GM12878 (cell line): ENCODE measurements at regions not wholly inside any gene's neighbourhood (a gene's known extent, or its start where the extent isn't known, plus 50 kb on each side); places are given as distances from the start of the nearest gene placed in this dataset.

ENCODE experiments used
- ATAC-seq: fragments of 200-7000 bp; cut with Tn5 transposase; 3 replicates; pipeline ENCODE4 v1.9.1; 2020; ENCODE audit warnings: mild to moderate bottlenecking, moderate library complexity
- BruUV-seq: library from RNA; stranded (reverse); fragments of 400-500 nt; replicated peaks from 2 replicates; lab custom pipeline; 2021; lab: Mats Ljungman, UMichigan
- CTCF ChIA-PET: fragments of 300-600 bp; sonication (Branson Sonifier 250); formaldehyde crosslinking; extraction: SDS; loops from one replicate; lab custom pipeline; 2021; ENCODE audit warnings: inconsistent platforms; lab: Yijun Ruan, JAX
- POLR2A ChIA-PET: fragments of 350-600 bp; formaldehyde crosslinking; extraction: SDS; loops from one replicate; lab custom pipeline; 2021; ENCODE audit warnings: inconsistent platforms; lab: Charles Lee
- RAD21 ChIA-PET: fragments of 300-600 bp; sonication (Branson Sonifier 250); formaldehyde crosslinking; loops from one replicate; lab custom pipeline; 2023; ENCODE audit warnings: antibody characterized with exemption; ENCODE audit not compliant: unreplicated experiment; lab: Charles Lee
- SMC1A ChIA-PET: fragments of 300-600 bp; sonication (Branson Sonifier 250); formaldehyde crosslinking; loops from one replicate; lab custom pipeline; 2023; ENCODE audit not compliant: unreplicated experiment, uncharacterized antibody; lab: Charles Lee
- DNase-seq: peaks from one replicate; pipeline ENCODE4 v3.0.0-alpha.2; 2011; ENCODE audit warnings: low read depth, low spot score
- FAIRE-seq: peaks from 3 replicates; lab custom pipeline; 2011; peaks lifted over from hg19 to GRCh38; lab: Jason Lieb, UNC
- H2AFZ ChIP-seq: 2 replicates; pipeline ENCODE4 v1.6.0; 2011; ENCODE audit warnings: low read depth, low read length, control low read depth; ENCODE audit not compliant: control insufficient read depth
- H3K27ac ChIP-seq: 2 replicates; pipeline ENCODE4 v1.5.1; 2011; ENCODE audit warnings: control low read depth; ENCODE audit not compliant: control insufficient read depth, insufficient read depth
- H3K27me3 ChIP-seq, 2 experiments: replicated peaks in 1 of 2; 2 replicates each; pipeline versions ENCODE4 v1.6.0 to v1.6.1; 2011; ENCODE audit warnings: low read length in 1 of 2; ENCODE audit not compliant: control insufficient read depth in 2 of 2, insufficient read depth in 2 of 2
- H3K36me3 ChIP-seq, 2 experiments: 2 replicates each; pipeline ENCODE4 v1.5.1; 2011; ENCODE audit warnings: low read length in 1 of 2; ENCODE audit not compliant: control insufficient read depth in 2 of 2, insufficient read depth in 2 of 2
- H3K4me1 ChIP-seq: 2 replicates; pipeline ENCODE4 v1.6.1; 2011; ENCODE audit warnings: mild to moderate bottlenecking, low read length, moderate library complexity, mixed read lengths; ENCODE audit not compliant: control insufficient read depth, insufficient read depth
- H3K4me2 ChIP-seq: 2 replicates; pipeline ENCODE4 v1.6.0; 2011; ENCODE audit warnings: control low read depth; ENCODE audit not compliant: control insufficient read depth, insufficient read depth
- H3K4me3 ChIP-seq: fragments of 200-600 bp; sonication (generic); 2 replicates; pipeline ENCODE4 v1.5.1; 2016
- H3K79me2 ChIP-seq: 2 replicates; pipeline ENCODE4 v1.6.0; 2011; ENCODE audit warnings: low read length; ENCODE audit not compliant: control insufficient read depth, insufficient read depth
- H3K9ac ChIP-seq: 2 replicates; pipeline ENCODE4 v1.8.0; 2011; ENCODE audit warnings: low read length, control low read depth, mixed read lengths; ENCODE audit not compliant: control insufficient read depth, insufficient read depth
- H3K9me3 ChIP-seq: replicated peaks from 3 replicates; pipeline ENCODE4 v1.5.1; 2011; ENCODE audit warnings: mild to moderate bottlenecking, low read length; ENCODE audit not compliant: control insufficient read depth, insufficient read depth
- H4K20me1 ChIP-seq: 2 replicates; pipeline ENCODE4 v1.6.0; 2011; ENCODE audit not compliant: control insufficient read depth, insufficient read depth
- CHD1 ChIP-seq: IDR thresholded peaks from 2 replicates; pipeline ENCODE4 v1.6.1; 2012; ENCODE audit warnings: low read depth, low read length, improper control_type of control experiment
- CHD4 ChIP-seq: fragments of 200-600 bp; sonication (generic); IDR thresholded peaks from 2 replicates; pipeline ENCODE4 v1.6.1; 2016; ENCODE audit warnings: mild to moderate bottlenecking
- HDAC2 ChIP-seq: fragments of 200-600 bp; sonication (generic); IDR thresholded peaks from 2 replicates; pipeline ENCODE4 v1.6.1; 2017
- IKZF2 ChIP-seq, 2 experiments: fragments of 450-650 bp; IDR thresholded peaks; 2 replicates each; pipeline ENCODE4 v1.6.1; 2017; ENCODE audit warnings: mild to moderate bottlenecking in 2 of 2, moderate library complexity in 2 of 2
- MXI1 ChIP-seq: fragments of 150-350 bp; IDR thresholded peaks from 2 replicates; pipeline ENCODE4 v1.6.1; 2011; ENCODE audit warnings: low read depth, mild to moderate bottlenecking, inconsistent platforms, low read length, improper control_type of control experiment
- RAD21 ChIP-seq: IDR thresholded peaks from 2 replicates; pipeline ENCODE4 v1.6.1; 2011; ENCODE audit warnings: mild to moderate bottlenecking, low read depth, low read length, moderate library complexity; ENCODE audit not compliant: insufficient read depth
- SMC3 ChIP-seq: IDR thresholded peaks from 2 replicates; pipeline ENCODE4 v1.6.1; 2011; ENCODE audit warnings: low read length, improper control_type of control experiment, borderline replicate concordance
- WGBS: methylation state at CpG from one replicate; pipeline ENCODE4 v1.1.6; 2016; ENCODE audit warnings: low lambda C conversion rate; ENCODE audit not compliant: insufficient replicate concordance, insufficient coverage; ENCODE audit errors: missing lambda C conversion rate; 5-methylcytosine and 5-hydroxymethylcytosine counted together
- in situ Hi-C: fragments of 300-500 bp; cut with MboI; formaldehyde crosslinking; loops from 9 replicates; pipeline ENCODE4 v1.14.3; 2018; ENCODE audit warnings: mixed read lengths
- intact Hi-C: fragments of 100-400 bp; cut with micrococcal nuclease; formaldehyde crosslinking; loops from one replicate; pipeline ENCODE4 v1.14.2; 2022; ENCODE audit not compliant: unreplicated experiment
- TF ChIP-seq, protein P1 (sequence below): fragments of 450-650 bp; IDR thresholded peaks from 2 replicates; pipeline ENCODE4 v1.6.1; 2017; ENCODE audit warnings: mild to moderate bottlenecking, moderate library complexity
- TF ChIP-seq, protein P2 (sequence below): fragments of 450-650 bp; IDR thresholded peaks from 2 replicates; pipeline ENCODE4 v1.6.1; 2018; ENCODE audit warnings: borderline replicate concordance, mild to moderate bottlenecking; ENCODE audit not compliant: partially characterized antibody
- TF ChIP-seq, protein P3 (sequence below): fragments of 450-650 bp; IDR thresholded peaks from 2 replicates; pipeline ENCODE4 v1.6.1; 2016; ENCODE audit warnings: mild to moderate bottlenecking
- TF ChIP-seq, protein P4 (sequence below): IDR thresholded peaks from 2 replicates; pipeline ENCODE4 v1.6.1; 2012; ENCODE audit warnings: low read depth, low read length, improper control_type of control experiment
- TF ChIP-seq, protein P5 (sequence below), 3 experiments: IDR thresholded peaks in 2 of 3; conservative IDR thresholded peaks in 1 of 3; 2 replicates each; pipeline ENCODE4 v1.5.1; 2011; ENCODE audit warnings: low read depth in 3 of 3, low read length in 3 of 3, mild to moderate bottlenecking in 3 of 3, control low read depth in 2 of 3, moderate library complexity in 2 of 3, inconsistent platforms in 1 of 3, mixed read lengths in 1 of 3; ENCODE audit not compliant: control insufficient read depth in 2 of 3, insufficient read depth in 1 of 3; ENCODE audit errors: extremely low read depth in 1 of 3

DNA sequence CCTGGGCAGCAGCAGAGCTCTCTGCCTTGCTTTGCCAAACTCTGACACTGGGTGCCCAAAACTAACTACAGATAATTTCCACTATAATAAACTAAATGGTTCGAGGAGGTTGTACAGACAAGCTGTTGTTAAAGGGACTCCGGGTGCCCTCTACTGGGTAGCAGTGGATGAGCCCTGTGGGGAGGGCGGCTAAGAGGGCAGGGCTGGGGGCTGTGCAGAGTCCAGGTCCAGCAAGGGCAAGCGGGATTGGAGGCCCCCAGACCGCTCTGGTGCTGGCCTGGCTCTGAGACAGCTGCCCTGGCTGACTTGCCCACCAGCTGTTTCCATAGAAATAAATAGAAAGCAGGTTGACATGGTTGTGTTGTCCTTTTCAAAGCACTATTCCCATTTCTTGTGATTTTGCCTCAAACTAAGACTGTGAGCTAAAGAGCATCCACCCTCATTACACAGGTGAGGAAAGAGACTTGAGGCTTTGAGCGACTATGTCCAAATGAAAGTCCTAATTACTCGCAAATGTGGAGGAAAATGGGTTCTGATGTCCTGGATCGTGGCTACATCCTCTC lies 167.6 kb upstream of the CST7 start:
- ATAC-seq: peak; percentile 69
- SMC1A ChIA-PET: interaction anchor here (1.6 kb wide), 1 partner anchor 621 kb away, joined by 5 read pairs; no protein-coding TSS in a partner anchor
- TF ChIP-seq, protein P1, sequence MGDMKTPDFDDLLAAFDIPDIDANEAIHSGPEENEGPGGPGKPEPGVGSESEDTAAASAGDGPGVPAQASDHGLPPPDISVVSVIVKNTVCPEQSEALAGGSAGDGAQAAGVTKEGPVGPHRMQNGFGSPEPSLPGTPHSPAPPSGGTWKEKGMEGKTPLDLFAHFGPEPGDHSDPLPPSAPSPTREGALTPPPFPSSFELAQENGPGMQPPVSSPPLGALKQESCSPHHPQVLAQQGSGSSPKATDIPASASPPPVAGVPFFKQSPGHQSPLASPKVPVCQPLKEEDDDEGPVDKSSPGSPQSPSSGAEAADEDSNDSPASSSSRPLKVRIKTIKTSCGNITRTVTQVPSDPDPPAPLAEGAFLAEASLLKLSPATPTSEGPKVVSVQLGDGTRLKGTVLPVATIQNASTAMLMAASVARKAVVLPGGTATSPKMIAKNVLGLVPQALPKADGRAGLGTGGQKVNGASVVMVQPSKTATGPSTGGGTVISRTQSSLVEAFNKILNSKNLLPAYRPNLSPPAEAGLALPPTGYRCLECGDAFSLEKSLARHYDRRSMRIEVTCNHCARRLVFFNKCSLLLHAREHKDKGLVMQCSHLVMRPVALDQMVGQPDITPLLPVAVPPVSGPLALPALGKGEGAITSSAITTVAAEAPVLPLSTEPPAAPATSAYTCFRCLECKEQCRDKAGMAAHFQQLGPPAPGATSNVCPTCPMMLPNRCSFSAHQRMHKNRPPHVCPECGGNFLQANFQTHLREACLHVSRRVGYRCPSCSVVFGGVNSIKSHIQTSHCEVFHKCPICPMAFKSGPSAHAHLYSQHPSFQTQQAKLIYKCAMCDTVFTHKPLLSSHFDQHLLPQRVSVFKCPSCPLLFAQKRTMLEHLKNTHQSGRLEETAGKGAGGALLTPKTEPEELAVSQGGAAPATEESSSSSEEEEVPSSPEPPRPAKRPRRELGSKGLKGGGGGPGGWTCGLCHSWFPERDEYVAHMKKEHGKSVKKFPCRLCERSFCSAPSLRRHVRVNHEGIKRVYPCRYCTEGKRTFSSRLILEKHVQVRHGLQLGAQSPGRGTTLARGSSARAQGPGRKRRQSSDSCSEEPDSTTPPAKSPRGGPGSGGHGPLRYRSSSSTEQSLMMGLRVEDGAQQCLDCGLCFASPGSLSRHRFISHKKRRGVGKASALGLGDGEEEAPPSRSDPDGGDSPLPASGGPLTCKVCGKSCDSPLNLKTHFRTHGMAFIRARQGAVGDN: no peak
- no peak for TF ChIP-seq CHD1
- no peak for TF ChIP-seq CHD4
- TF ChIP-seq, protein P2, sequence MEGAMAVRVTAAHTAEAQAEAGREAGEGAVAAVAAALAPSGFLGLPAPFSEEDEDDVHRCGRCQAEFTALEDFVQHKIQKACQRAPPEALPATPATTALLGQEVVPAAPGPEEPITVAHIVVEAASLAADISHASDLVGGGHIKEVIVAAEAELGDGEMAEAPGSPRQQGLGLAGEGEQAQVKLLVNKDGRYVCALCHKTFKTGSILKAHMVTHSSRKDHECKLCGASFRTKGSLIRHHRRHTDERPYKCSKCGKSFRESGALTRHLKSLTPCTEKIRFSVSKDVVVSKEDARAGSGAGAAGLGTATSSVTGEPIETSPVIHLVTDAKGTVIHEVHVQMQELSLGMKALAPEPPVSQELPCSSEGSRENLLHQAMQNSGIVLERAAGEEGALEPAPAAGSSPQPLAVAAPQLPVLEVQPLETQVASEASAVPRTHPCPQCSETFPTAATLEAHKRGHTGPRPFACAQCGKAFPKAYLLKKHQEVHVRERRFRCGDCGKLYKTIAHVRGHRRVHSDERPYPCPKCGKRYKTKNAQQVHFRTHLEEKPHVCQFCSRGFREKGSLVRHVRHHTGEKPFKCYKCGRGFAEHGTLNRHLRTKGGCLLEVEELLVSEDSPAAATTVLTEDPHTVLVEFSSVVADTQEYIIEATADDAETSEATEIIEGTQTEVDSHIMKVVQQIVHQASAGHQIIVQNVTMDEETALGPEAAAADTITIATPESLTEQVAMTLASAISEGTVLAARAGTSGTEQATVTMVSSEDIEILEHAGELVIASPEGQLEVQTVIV: no peak
- TF ChIP-seq, protein P3, sequence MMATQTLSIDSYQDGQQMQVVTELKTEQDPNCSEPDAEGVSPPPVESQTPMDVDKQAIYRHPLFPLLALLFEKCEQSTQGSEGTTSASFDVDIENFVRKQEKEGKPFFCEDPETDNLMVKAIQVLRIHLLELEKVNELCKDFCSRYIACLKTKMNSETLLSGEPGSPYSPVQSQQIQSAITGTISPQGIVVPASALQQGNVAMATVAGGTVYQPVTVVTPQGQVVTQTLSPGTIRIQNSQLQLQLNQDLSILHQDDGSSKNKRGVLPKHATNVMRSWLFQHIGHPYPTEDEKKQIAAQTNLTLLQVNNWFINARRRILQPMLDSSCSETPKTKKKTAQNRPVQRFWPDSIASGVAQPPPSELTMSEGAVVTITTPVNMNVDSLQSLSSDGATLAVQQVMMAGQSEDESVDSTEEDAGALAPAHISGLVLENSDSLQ: no peak
- TF ChIP-seq, protein P4, sequence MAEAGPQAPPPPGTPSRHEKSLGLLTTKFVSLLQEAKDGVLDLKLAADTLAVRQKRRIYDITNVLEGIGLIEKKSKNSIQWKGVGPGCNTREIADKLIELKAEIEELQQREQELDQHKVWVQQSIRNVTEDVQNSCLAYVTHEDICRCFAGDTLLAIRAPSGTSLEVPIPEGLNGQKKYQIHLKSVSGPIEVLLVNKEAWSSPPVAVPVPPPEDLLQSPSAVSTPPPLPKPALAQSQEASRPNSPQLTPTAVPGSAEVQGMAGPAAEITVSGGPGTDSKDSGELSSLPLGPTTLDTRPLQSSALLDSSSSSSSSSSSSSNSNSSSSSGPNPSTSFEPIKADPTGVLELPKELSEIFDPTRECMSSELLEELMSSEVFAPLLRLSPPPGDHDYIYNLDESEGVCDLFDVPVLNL: no peak
- peak; percentile 20; the same call in 1 of the 2 replicates for TF ChIP-seq SMC3
- TF ChIP-seq, protein P5, sequence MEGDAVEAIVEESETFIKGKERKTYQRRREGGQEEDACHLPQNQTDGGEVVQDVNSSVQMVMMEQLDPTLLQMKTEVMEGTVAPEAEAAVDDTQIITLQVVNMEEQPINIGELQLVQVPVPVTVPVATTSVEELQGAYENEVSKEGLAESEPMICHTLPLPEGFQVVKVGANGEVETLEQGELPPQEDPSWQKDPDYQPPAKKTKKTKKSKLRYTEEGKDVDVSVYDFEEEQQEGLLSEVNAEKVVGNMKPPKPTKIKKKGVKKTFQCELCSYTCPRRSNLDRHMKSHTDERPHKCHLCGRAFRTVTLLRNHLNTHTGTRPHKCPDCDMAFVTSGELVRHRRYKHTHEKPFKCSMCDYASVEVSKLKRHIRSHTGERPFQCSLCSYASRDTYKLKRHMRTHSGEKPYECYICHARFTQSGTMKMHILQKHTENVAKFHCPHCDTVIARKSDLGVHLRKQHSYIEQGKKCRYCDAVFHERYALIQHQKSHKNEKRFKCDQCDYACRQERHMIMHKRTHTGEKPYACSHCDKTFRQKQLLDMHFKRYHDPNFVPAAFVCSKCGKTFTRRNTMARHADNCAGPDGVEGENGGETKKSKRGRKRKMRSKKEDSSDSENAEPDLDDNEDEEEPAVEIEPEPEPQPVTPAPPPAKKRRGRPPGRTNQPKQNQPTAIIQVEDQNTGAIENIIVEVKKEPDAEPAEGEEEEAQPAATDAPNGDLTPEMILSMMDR (IDR thresholded peaks at IDR 0.05 in 2 of 3, conservative IDR thresholded peaks at IDR 0.05 in 1 of 3; ENCODE audit: control insufficient read depth in 2 of 3, extremely low read depth in 1 of 3, insufficient read depth in 1 of 3, low read depth in 3 of 3, low read length in 3 of 3): peak; percentile 25 to 41 (median 34); a peak in 4 of 6 replicates
- TF ChIP-seq HDAC2: no peak
- TF ChIP-seq RAD21: peak; percentile 61
- TF ChIP-seq MXI1: no peak
- no peak for TF ChIP-seq IKZF2 (IDR thresholded peaks at IDR 0.05)

More for the DNA sequence above, 167.6 kb upstream of the CST7 start:
- DNase-seq: no peak
- Histone ChIP-seq H2AFZ (no peak overlapping the region), H3K9ac (no peak overlapping the region), H3K36me3 (no peaks in the 10 kb centered on the region), H3K4me1 (no peaks in the 10 kb centered on the region; the same call in 1 of the 2 replicates), H3K27ac (no peak overlapping the region), H3K4me2 (no peak overlapping the region), H4K20me1 (no peaks in the 10 kb centered on the region), H3K79me2 (no peaks in the 10 kb centered on the region), H3K27me3 (peaks cover 0 to 2% of the 10 kb centered on the region in 2 experiments; a peak in 2 of 4 replicates), H3K4me3 (no peak overlapping the region), H3K9me3 (no peaks in the 10 kb centered on the region; the same call in 2 of the 3 replicates)
- intact Hi-C loops (no loop called here), in situ Hi-C loops (no loop called here)
- ChIA-PET RAD21 (interaction anchor here (1.0 kb wide), 1 partner anchor 680 kb away, joined by 3 read pairs; no protein-coding TSS in a partner anchor), POLR2A (no interaction called here), CTCF (interaction anchor here (1.4 kb wide), 1 partner anchor 10 kb away, joined by 3 read pairs; no protein-coding TSS in a partner anchor)
- FAIRE-seq: no peak
- 7% methylated on average over 8 of the region's 8 CpGs for WGBS
- no TSS peak for BruUV-seq
